Activated T-cell treated with anti-CD3 and anti-CD28 coated beads, Interleukin-2, amount 50 U/mL, for 48 hours (primary cell): ENCODE measurements at regions not wholly inside any gene's neighbourhood (a gene's known extent, or its start where the extent isn't known, plus 50 kb on each side); places are given as distances from the start of the nearest gene placed in this dataset.
"Not testable (repeated sequence)": the region's sequence is repeated elsewhere in the genome, so short reads cannot be mapped to it uniquely, and the experiment has no call there.

Experiments
- DNase-seq, 2 experiments: peaks; one replicate each; pipeline ENCODE4 v3.0.0-alpha.2; 2020

GRCh38 chr12:92389466-92389865 lies 243.8 kb upstream of the BTG1 start:
- DNase-seq = peak in 1 of 2 experiments; percentile 14

GRCh38 chr12:92385296-92385695 lies 239.7 kb upstream of the BTG1 start:
- DNase-seq = no peak

- no peak for DNase-seq
Observed at GRCh38 chr12:92384571-92384970, 238.9 kb upstream of the BTG1 start.

- DNase-seq = no peak
Observed at GRCh38 chr12:92382383-92382878, 236.8 kb upstream of the BTG1 start.

GRCh38 chr12:92381856-92382255 lies 236.2 kb upstream of the BTG1 start:
- no peak for DNase-seq

GRCh38 chr12:92378682-92379479 lies 233.2 kb upstream of the BTG1 start:
- DNase-seq = no peak

- DNase-seq = not testable (repeated sequence)
Observed at GRCh38 chr12:92375504-92375903, 229.9 kb upstream of the BTG1 start.

GRCh38 chr12:92370828-92371227 lies 225.2 kb upstream of the BTG1 start:
- DNase-seq = no peak

GRCh38 chr12:92369636-92370035 lies 224.0 kb upstream of the BTG1 start:
- DNase-seq = no peak

- DNase-seq = no peak
Observed at GRCh38 chr12:92369056-92369455, 223.4 kb upstream of the BTG1 start.

- no peak for DNase-seq
Observed at GRCh38 chr12:92365836-92366235, 220.2 kb upstream of the BTG1 start.

GRCh38 chr12:92365333-92365732 lies 219.7 kb upstream of the BTG1 start:
- DNase-seq = no peak

GRCh38 chr12:92363295-92364146 lies 217.9 kb upstream of the BTG1 start:
- DNase-seq = peak; percentile 56

GRCh38 chr12:92362785-92363184 lies 217.1 kb upstream of the BTG1 start:
- peak in 1 of 2 experiments; percentile 29 for DNase-seq

GRCh38 chr12:92362126-92362525 lies 216.5 kb upstream of the BTG1 start:
- no peak for DNase-seq

GRCh38 chr12:92360543-92360942 lies 214.9 kb upstream of the BTG1 start:
- DNase-seq = no peak

GRCh38 chr12:92359581-92360209 lies 214.0 kb upstream of the BTG1 start:
- DNase-seq = no peak

- no peak for DNase-seq
Observed at GRCh38 chr12:92357584-92358261, 212.1 kb upstream of the BTG1 start.

- DNase-seq = no peak
Observed at GRCh38 chr12:92356425-92356824, 210.8 kb upstream of the BTG1 start.

- no peak for DNase-seq
Observed at GRCh38 chr12:92349635-92350034, 204.0 kb upstream of the BTG1 start.

GRCh38 chr12:92342574-92342973 lies 196.9 kb upstream of the BTG1 start:
- no peak for DNase-seq

GRCh38 chr12:92341065-92341668 lies 195.5 kb upstream of the BTG1 start:
- DNase-seq = no peak
